Inferior parietal cortex (tissue), 1 donor: ENCODE measurements at regions not wholly inside any gene's neighbourhood (a gene's known extent, or its start where the extent isn't known, plus 50 kb on each side); places are given as distances from the start of the nearest gene placed in this dataset.
"Not testable (repeated sequence)": the region's sequence is repeated elsewhere in the genome, so short reads cannot be mapped to it uniquely, and the experiment has no call there.

ENCODE experiments used
- DNase-seq: peaks from one replicate; pipeline ENCODE4 v3.0.0-alpha.2; 2016; ENCODE audit errors: extremely low spot score

GRCh38 chr11:115980337-115981103, 476.3 kb upstream of the CADM1 start:
- DNase-seq, result no peak

GRCh38 chr11:115974703-115975102, 470.5 kb upstream of the CADM1 start:
- DNase-seq, result no peak

- DNase-seq, result not testable (repeated sequence)
These were observed 463.0 kb upstream of the CADM1 start for GRCh38 chr11:115967203-115967602.

GRCh38 chr11:115965767-115966504, 461.7 kb upstream of the CADM1 start:
- DNase-seq, result no peak

- DNase-seq, result no peak
These were observed 459.9 kb upstream of the CADM1 start for GRCh38 chr11:115964091-115964490.

- peak; percentile 20 for DNase-seq
These were observed 458.9 kb upstream of the CADM1 start for GRCh38 chr11:115963156-115963555.

GRCh38 chr11:115961159-115962003, 457.2 kb upstream of the CADM1 start:
- no peak for DNase-seq

GRCh38 chr11:115959081-115959486, 454.9 kb upstream of the CADM1 start:
- DNase-seq, result no peak

- DNase-seq, result no peak
These were observed 454.1 kb upstream of the CADM1 start for GRCh38 chr11:115958089-115959000.

GRCh38 chr11:115955803-115956202, 451.6 kb upstream of the CADM1 start:
- no peak for DNase-seq

- no peak for DNase-seq
These were observed 446.4 kb upstream of the CADM1 start for GRCh38 chr11:115950660-115951059.

- no peak for DNase-seq
These were observed 440.4 kb upstream of the CADM1 start for GRCh38 chr11:115944596-115944995.

GRCh38 chr11:115942011-115942410, 437.8 kb upstream of the CADM1 start:
- DNase-seq, result no peak

- peak; percentile 63 for DNase-seq
These were observed 437.3 kb upstream of the CADM1 start for GRCh38 chr11:115941481-115941993.

- no peak for DNase-seq
These were observed 436.8 kb upstream of the CADM1 start for GRCh38 chr11:115941044-115941443.

GRCh38 chr11:115939731-115940421, 435.7 kb upstream of the CADM1 start:
- DNase-seq, result no peak

- no peak for DNase-seq
These were observed 435.0 kb upstream of the CADM1 start for GRCh38 chr11:115939104-115939730.

GRCh38 chr11:115933564-115933963, 429.3 kb upstream of the CADM1 start:
- DNase-seq, result no peak

- no peak for DNase-seq
These were observed 427.4 kb upstream of the CADM1 start for GRCh38 chr11:115931548-115932083.
